ENCODE measurements at regions not wholly inside any gene's neighbourhood (a gene's known extent, or its start where the extent isn't known, plus 50 kb on each side); places are given as distances from the start of the nearest gene placed in this dataset.

GRCh38 chr4:108383157-108383556, 214.4 kb upstream of the LEF1 start:
- H3K4me1 ChIP-seq (ENCODE audit: control insufficient read depth, insufficient read depth, low read length) = peaks cover 4% of the 10 kb centered on the region
- no peak for DNase-seq
- H3K27ac ChIP-seq (ENCODE audit: low read depth, low read length) = no peak overlapping the region
- H3K27me3 ChIP-seq (ENCODE audit: control insufficient read depth, insufficient read depth, low read length, poor library complexity, severe bottlenecking) = no peaks in the 10 kb centered on the region
- no peak overlapping the region for H3K9ac ChIP-seq (ENCODE audit: extremely low read depth, low read length, poor library complexity, severe bottlenecking)
- H3K9me3 Mint-ChIP-seq = peaks cover 4% of the 10 kb centered on the region
- no peak for TF ChIP-seq CTCF (conservative IDR thresholded peaks at IDR 0.05)
- H3K27me3 Mint-ChIP-seq (ENCODE audit: insufficient read depth) = peaks cover 2% of the 10 kb centered on the region
- H3K9me3 ChIP-seq (ENCODE audit: control insufficient read depth, low read length) = peaks cover 8% of the 10 kb centered on the region
- H3K36me3 ChIP-seq (ENCODE audit: control insufficient read depth, insufficient read depth, low read length) = no peaks in the 10 kb centered on the region
- H3K27ac Mint-ChIP-seq = no peak overlapping the region
- H3K4me3 ChIP-seq (ENCODE audit: low read length) = no peak overlapping the region
- H3K4me1 Mint-ChIP-seq = peaks cover 4% of the 10 kb centered on the region
- WGBS, 2 experiments (ENCODE audit: insufficient coverage in 1 of 2, insufficient read length in 1 of 2) = 88% methylated on average over 4 of the region's 4 CpGs; no CpG with 5 or more reads in 1 of the 2 experiments
- no peak overlapping the region for H3K4me3 Mint-ChIP-seq
- no peaks in the 10 kb centered on the region for H3K36me3 Mint-ChIP-seq (ENCODE audit: low read depth)

GRCh38 chr4:108382751-108383150, 214.0 kb upstream of the LEF1 start:
- Mint-ChIP-seq H3K9me3 (peaks cover 4% of the 10 kb centered on the region), H3K27ac (peak overlapping the region; percentile 29), H3K36me3 (ENCODE audit: low read depth) (no peaks in the 10 kb centered on the region), H3K27me3 (ENCODE audit: insufficient read depth) (peaks cover 2% of the 10 kb centered on the region), H3K4me1 (peaks cover 4% of the 10 kb centered on the region), H3K4me3 (no peak overlapping the region)
- H3K9ac ChIP-seq (ENCODE audit: extremely low read depth, low read length, poor library complexity, severe bottlenecking) = no peak overlapping the region
- peaks cover 8% of the 10 kb centered on the region for H3K9me3 ChIP-seq (ENCODE audit: control insufficient read depth, low read length)
- peaks cover 4% of the 10 kb centered on the region for H3K4me1 ChIP-seq (ENCODE audit: control insufficient read depth, insufficient read depth, low read length)
- DNase-seq = no peak
- TF ChIP-seq CTCF (conservative IDR thresholded peaks at IDR 0.05) = no peak
- no peak overlapping the region for H3K27ac ChIP-seq (ENCODE audit: low read depth, low read length)
- no peaks in the 10 kb centered on the region for H3K36me3 ChIP-seq (ENCODE audit: control insufficient read depth, insufficient read depth, low read length)
- WGBS, 2 experiments (ENCODE audit: insufficient coverage in 1 of 2, insufficient read length in 1 of 2) = 91% methylated on average over 3 of the region's 3 CpGs
- H3K27me3 ChIP-seq (ENCODE audit: control insufficient read depth, insufficient read depth, low read length, poor library complexity, severe bottlenecking) = no peaks in the 10 kb centered on the region
- no peak overlapping the region for H3K4me3 ChIP-seq (ENCODE audit: low read length)

- Histone ChIP-seq H3K4me1 (ENCODE audit: control insufficient read depth, insufficient read depth, low read length) (peaks cover 4% of the 10 kb centered on the region), H3K27me3 (ENCODE audit: control insufficient read depth, insufficient read depth, low read length, poor library complexity, severe bottlenecking) (no peaks in the 10 kb centered on the region), H3K9me3 (ENCODE audit: control insufficient read depth, low read length) (peaks cover 8% of the 10 kb centered on the region), H3K36me3 (ENCODE audit: control insufficient read depth, insufficient read depth, low read length) (no peaks in the 10 kb centered on the region), H3K27ac (ENCODE audit: low read depth, low read length) (no peak overlapping the region), H3K4me3 (ENCODE audit: low read length) (no peak overlapping the region), H3K9ac (ENCODE audit: extremely low read depth, low read length, poor library complexity, severe bottlenecking) (no peak overlapping the region)
- no peak for DNase-seq
- H3K4me1 Mint-ChIP-seq = peaks cover 4% of the 10 kb centered on the region
- no peak overlapping the region for H3K27ac Mint-ChIP-seq
- WGBS, 2 experiments (ENCODE audit: insufficient coverage in 1 of 2, insufficient read length in 1 of 2) = 94 to 96% methylated on average over 4 to 6 of the region's 6 CpGs
- H3K36me3 Mint-ChIP-seq (ENCODE audit: low read depth) = no peaks in the 10 kb centered on the region
- TF ChIP-seq CTCF (conservative IDR thresholded peaks at IDR 0.05) = no peak
- peaks cover 4% of the 10 kb centered on the region for H3K9me3 Mint-ChIP-seq
- H3K27me3 Mint-ChIP-seq (ENCODE audit: insufficient read depth) = peaks cover 4% of the 10 kb centered on the region
- no peak overlapping the region for H3K4me3 Mint-ChIP-seq
Observed at GRCh38 chr4:108378164-108378563, 209.4 kb upstream of the LEF1 start.

Measured in endodermal cell (in vitro differentiated cells).